LNCAP (cell line): ENCODE measurements at regions not wholly inside any gene's neighbourhood (a gene's known extent, or its start where the extent isn't known, plus 50 kb on each side); places are given as distances from the start of the nearest gene placed in this dataset.

Experiments
- TF ChIP-seq, protein P1 (sequence below): fragments of 450-650 bp; IDR thresholded peaks from 2 replicates; pipeline ENCODE4 v1.5.1; 2017; ENCODE audit warnings: mild to moderate bottlenecking

DNA sequence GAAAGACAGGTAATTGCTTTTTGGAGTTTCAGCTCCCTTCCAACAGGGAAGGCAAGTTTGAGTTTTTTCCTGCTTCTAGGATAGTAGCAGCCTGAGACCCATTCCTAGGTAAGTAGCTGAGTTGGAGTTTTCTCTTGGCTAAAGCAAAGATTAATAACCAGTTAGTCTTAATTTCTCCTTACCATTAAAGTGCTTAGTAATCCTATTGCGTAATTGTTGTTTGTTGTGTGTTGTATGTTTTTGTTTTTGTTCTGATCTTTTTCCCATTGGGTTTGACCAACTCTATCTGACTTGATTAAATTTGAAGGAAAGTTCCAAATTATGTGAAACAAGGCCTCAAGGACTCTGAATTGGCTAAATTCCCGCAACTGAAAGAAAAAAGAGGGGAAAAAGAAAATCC, 83.5 kb downstream of the TBX22 start:
- TF ChIP-seq, protein P1, sequence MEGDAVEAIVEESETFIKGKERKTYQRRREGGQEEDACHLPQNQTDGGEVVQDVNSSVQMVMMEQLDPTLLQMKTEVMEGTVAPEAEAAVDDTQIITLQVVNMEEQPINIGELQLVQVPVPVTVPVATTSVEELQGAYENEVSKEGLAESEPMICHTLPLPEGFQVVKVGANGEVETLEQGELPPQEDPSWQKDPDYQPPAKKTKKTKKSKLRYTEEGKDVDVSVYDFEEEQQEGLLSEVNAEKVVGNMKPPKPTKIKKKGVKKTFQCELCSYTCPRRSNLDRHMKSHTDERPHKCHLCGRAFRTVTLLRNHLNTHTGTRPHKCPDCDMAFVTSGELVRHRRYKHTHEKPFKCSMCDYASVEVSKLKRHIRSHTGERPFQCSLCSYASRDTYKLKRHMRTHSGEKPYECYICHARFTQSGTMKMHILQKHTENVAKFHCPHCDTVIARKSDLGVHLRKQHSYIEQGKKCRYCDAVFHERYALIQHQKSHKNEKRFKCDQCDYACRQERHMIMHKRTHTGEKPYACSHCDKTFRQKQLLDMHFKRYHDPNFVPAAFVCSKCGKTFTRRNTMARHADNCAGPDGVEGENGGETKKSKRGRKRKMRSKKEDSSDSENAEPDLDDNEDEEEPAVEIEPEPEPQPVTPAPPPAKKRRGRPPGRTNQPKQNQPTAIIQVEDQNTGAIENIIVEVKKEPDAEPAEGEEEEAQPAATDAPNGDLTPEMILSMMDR, result no peak

GRCh38 chrX:80120335-80120734, 105.8 kb downstream of the TBX22 start:
- TF ChIP-seq, protein P1, result no peak

DNA sequence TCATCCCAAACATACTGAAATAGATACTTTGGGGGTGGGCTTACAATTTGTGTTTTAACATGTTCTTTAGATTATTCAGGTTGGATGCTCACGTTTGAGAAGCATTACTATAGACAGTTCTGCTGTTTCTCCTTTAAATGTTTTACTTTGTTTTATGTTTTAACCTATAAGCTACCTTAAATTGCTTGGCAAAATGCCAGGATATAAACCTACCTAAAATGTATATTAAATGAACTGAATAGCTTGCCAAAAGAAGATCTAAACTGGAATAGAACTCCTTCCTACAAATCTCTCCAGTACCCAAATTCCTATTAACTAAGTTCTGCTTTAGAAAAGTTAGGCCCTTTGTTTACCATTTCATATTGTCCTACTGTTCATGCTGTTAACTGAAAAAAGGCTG, 124.4 kb downstream of the TBX22 start:
- TF ChIP-seq, protein P1, result no peak

- TF ChIP-seq, protein P1, result no peak
Observed at GRCh38 chrX:80139564-80139963, 125.0 kb downstream of the TBX22 start.

- TF ChIP-seq, protein P1, result no peak
Observed at GRCh38 chrX:80170581-80170980, 156.0 kb downstream of the TBX22 start.

- TF ChIP-seq, protein P1, result no peak
Observed at GRCh38 chrX:80173261-80173660, 158.7 kb downstream of the TBX22 start.

DNA sequence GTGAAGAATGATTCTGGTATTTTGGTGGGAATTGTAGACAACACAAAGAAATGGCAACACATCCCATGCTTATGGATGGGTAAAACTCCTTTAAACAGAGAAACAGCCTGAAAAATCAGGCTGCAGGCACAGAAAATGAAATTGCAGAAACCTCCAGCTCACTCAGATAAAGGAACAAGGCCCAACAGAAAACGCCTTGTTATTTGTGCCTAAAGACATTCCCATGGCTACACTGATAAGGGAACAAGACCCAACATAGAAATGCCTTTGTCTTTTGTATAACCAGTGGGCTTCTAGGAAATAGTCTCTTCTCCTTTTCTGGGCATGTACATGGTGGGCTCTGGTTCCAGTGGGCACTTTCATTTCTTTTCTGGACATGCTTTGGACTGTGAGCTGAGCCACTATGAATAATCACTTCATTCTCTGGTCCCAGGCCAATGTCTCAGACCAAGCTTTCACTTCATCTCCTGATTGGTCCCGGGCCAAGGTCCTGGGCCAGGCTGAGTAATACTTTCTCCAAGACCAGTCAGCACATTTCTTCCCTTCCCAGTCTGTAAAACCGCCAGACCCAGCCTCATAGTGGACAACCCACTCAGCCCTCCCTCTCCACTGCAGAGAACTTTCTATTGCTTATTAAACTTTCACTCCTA, 160.5 kb downstream of the TBX22 start:
- TF ChIP-seq, protein P1, result no peak

DNA sequence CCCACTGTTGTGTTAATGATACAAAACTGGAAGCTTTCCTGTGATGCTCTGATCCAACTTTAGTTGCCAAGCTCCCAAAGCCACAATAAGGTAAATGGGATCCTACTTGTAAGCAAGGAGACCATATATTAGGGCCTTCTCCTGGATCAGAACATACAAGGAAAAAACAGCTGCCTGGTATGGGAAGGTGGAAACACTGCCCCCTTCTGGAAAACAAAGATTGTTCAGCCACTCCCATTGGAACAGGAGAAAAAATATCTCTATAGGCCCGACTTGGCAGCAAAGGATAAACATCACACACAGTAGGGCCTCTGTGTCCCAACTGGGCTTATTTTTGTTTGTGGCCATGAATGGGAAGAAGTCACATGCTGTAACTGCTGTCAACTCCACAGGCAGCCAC, 166.5 kb downstream of the TBX22 start:
- TF ChIP-seq, protein P1, result peak; percentile 47
